ENCODE measurements at regions not wholly inside any gene's neighbourhood (a gene's known extent, or its start where the extent isn't known, plus 50 kb on each side); places are given as distances from the start of the nearest gene placed in this dataset.

- Histone ChIP-seq H3K36me3 (ENCODE audit: control insufficient read depth in 2 of 2, insufficient read depth in 2 of 2, low read length in 1 of 2) (no peaks in the 10 kb centered on the region), H3K4me1 (ENCODE audit: control insufficient read depth in 2 of 2, insufficient read depth in 2 of 2, low read length in 1 of 2) (no peaks in the 10 kb centered on the region), H3K27ac (ENCODE audit: low read depth in 2 of 2, low read length in 1 of 2) (no peak overlapping the region), H3K4me3 (ENCODE audit: low read depth in 1 of 2, low read length in 2 of 2) (no peak overlapping the region), H3K9me3 (ENCODE audit: control insufficient read depth in 2 of 2, insufficient read depth in 1 of 2, low read depth in 1 of 2, low read length in 1 of 2) (no peaks in the 10 kb centered on the region), H3K27me3 (ENCODE audit: control insufficient read depth in 1 of 2, insufficient read depth in 2 of 2, low read length in 2 of 2) (no peaks in the 10 kb centered on the region)
- WGBS, 2 donors = 65 to 67% methylated on average over 7 of the region's 7 CpGs
Observed at GRCh38 chr2:163187995-163188655, 349.6 kb upstream of the KCNH7 start.

- Histone ChIP-seq H3K4me3 (ENCODE audit: low read depth in 1 of 2, low read length in 2 of 2) (no peak overlapping the region), H3K27me3 (ENCODE audit: control insufficient read depth in 1 of 2, insufficient read depth in 2 of 2, low read length in 2 of 2) (no peaks in the 10 kb centered on the region), H3K36me3 (ENCODE audit: control insufficient read depth in 2 of 2, insufficient read depth in 2 of 2, low read length in 1 of 2) (no peaks in the 10 kb centered on the region), H3K27ac (ENCODE audit: low read depth in 2 of 2, low read length in 1 of 2) (no peak overlapping the region), H3K4me1 (ENCODE audit: control insufficient read depth in 2 of 2, insufficient read depth in 2 of 2, low read length in 1 of 2) (no peaks in the 10 kb centered on the region), H3K9me3 (ENCODE audit: control insufficient read depth in 2 of 2, insufficient read depth in 1 of 2, low read depth in 1 of 2, low read length in 1 of 2) (no peaks in the 10 kb centered on the region)
- WGBS, 2 donors = 61 to 75% methylated on average over 2 of the region's 2 CpGs
Observed at GRCh38 chr2:163187119-163187518, 348.6 kb upstream of the KCNH7 start.

GRCh38 chr2:163185160-163185559 is 346.6 kb upstream of the KCNH7 start:
- H3K4me3 ChIP-seq (ENCODE audit: low read depth in 1 of 2, low read length in 2 of 2) = no peak overlapping the region
- H3K9me3 ChIP-seq (ENCODE audit: control insufficient read depth in 2 of 2, insufficient read depth in 1 of 2, low read depth in 1 of 2, low read length in 1 of 2) = no peaks in the 10 kb centered on the region
- H3K27ac ChIP-seq (ENCODE audit: low read depth in 2 of 2, low read length in 1 of 2) = no peak overlapping the region
- H3K4me1 ChIP-seq (ENCODE audit: control insufficient read depth in 2 of 2, insufficient read depth in 2 of 2, low read length in 1 of 2) = no peaks in the 10 kb centered on the region
- no peaks in the 10 kb centered on the region for H3K27me3 ChIP-seq (ENCODE audit: control insufficient read depth in 1 of 2, insufficient read depth in 2 of 2, low read length in 2 of 2)
- 66 to 70% methylated on average over 2 of the region's 2 CpGs for WGBS, 2 donors
- H3K36me3 ChIP-seq (ENCODE audit: control insufficient read depth in 2 of 2, insufficient read depth in 2 of 2, low read length in 1 of 2) = no peaks in the 10 kb centered on the region

GRCh38 chr2:163182764-163183354 is 344.3 kb upstream of the KCNH7 start:
- Histone ChIP-seq H3K9me3 (ENCODE audit: control insufficient read depth in 2 of 2, insufficient read depth in 1 of 2, low read depth in 1 of 2, low read length in 1 of 2) (no peaks in the 10 kb centered on the region), H3K4me3 (ENCODE audit: low read depth in 1 of 2, low read length in 2 of 2) (no peak overlapping the region), H3K4me1 (ENCODE audit: control insufficient read depth in 2 of 2, insufficient read depth in 2 of 2, low read length in 1 of 2) (no peaks in the 10 kb centered on the region), H3K36me3 (ENCODE audit: control insufficient read depth in 2 of 2, insufficient read depth in 2 of 2, low read length in 1 of 2) (no peaks in the 10 kb centered on the region), H3K27me3 (ENCODE audit: control insufficient read depth in 1 of 2, insufficient read depth in 2 of 2, low read length in 2 of 2) (no peaks in the 10 kb centered on the region), H3K27ac (ENCODE audit: low read depth in 2 of 2, low read length in 1 of 2) (no peak overlapping the region)
- WGBS, 2 donors = 48 to 51% methylated on average over 2 of the region's 2 CpGs

- Histone ChIP-seq H3K36me3 (ENCODE audit: control insufficient read depth in 2 of 2, insufficient read depth in 2 of 2, low read length in 1 of 2) (no peaks in the 10 kb centered on the region), H3K4me1 (ENCODE audit: control insufficient read depth in 2 of 2, insufficient read depth in 2 of 2, low read length in 1 of 2) (no peaks in the 10 kb centered on the region), H3K27me3 (ENCODE audit: control insufficient read depth in 1 of 2, insufficient read depth in 2 of 2, low read length in 2 of 2) (no peaks in the 10 kb centered on the region), H3K27ac (ENCODE audit: low read depth in 2 of 2, low read length in 1 of 2) (no peak overlapping the region), H3K9me3 (ENCODE audit: control insufficient read depth in 2 of 2, insufficient read depth in 1 of 2, low read depth in 1 of 2, low read length in 1 of 2) (no peaks in the 10 kb centered on the region), H3K4me3 (ENCODE audit: low read depth in 1 of 2, low read length in 2 of 2) (no peak overlapping the region)
- 70 to 73% methylated on average over 3 of the region's 3 CpGs for WGBS, 2 donors
Observed at GRCh38 chr2:163177592-163177991, 339.0 kb upstream of the KCNH7 start.

GRCh38 chr2:163175294-163175693 is 336.7 kb upstream of the KCNH7 start:
- H3K27me3 ChIP-seq (ENCODE audit: control insufficient read depth in 1 of 2, insufficient read depth in 2 of 2, low read length in 2 of 2) = no peaks in the 10 kb centered on the region
- H3K36me3 ChIP-seq (ENCODE audit: control insufficient read depth in 2 of 2, insufficient read depth in 2 of 2, low read length in 1 of 2) = no peaks in the 10 kb centered on the region
- no peaks in the 10 kb centered on the region for H3K9me3 ChIP-seq (ENCODE audit: control insufficient read depth in 2 of 2, insufficient read depth in 1 of 2, low read depth in 1 of 2, low read length in 1 of 2)
- H3K4me1 ChIP-seq (ENCODE audit: control insufficient read depth in 2 of 2, insufficient read depth in 2 of 2, low read length in 1 of 2) = no peaks in the 10 kb centered on the region
- WGBS, 2 donors = 84 to 92% methylated on average over 2 of the region's 2 CpGs
- H3K27ac ChIP-seq (ENCODE audit: low read depth in 2 of 2, low read length in 1 of 2) = no peak overlapping the region
- no peak overlapping the region for H3K4me3 ChIP-seq (ENCODE audit: low read depth in 1 of 2, low read length in 2 of 2)

- no peaks in the 10 kb centered on the region for H3K27me3 ChIP-seq (ENCODE audit: control insufficient read depth in 1 of 2, insufficient read depth in 2 of 2, low read length in 2 of 2)
- H3K9me3 ChIP-seq (ENCODE audit: control insufficient read depth in 2 of 2, insufficient read depth in 1 of 2, low read depth in 1 of 2, low read length in 1 of 2) = no peaks in the 10 kb centered on the region
- WGBS, 2 donors = 55 to 59% methylated on average over 1 of the region's 1 CpG
- H3K36me3 ChIP-seq (ENCODE audit: control insufficient read depth in 2 of 2, insufficient read depth in 2 of 2, low read length in 1 of 2) = no peaks in the 10 kb centered on the region
- no peaks in the 10 kb centered on the region for H3K4me1 ChIP-seq (ENCODE audit: control insufficient read depth in 2 of 2, insufficient read depth in 2 of 2, low read length in 1 of 2)
- no peak overlapping the region for H3K4me3 ChIP-seq (ENCODE audit: low read depth in 1 of 2, low read length in 2 of 2)
- H3K27ac ChIP-seq (ENCODE audit: low read depth in 2 of 2, low read length in 1 of 2) = no peak overlapping the region
Observed at GRCh38 chr2:163173591-163173990, 335.0 kb upstream of the KCNH7 start.

- Histone ChIP-seq H3K4me3 (ENCODE audit: low read depth in 1 of 2, low read length in 2 of 2) (no peak overlapping the region), H3K4me1 (ENCODE audit: control insufficient read depth in 2 of 2, insufficient read depth in 2 of 2, low read length in 1 of 2) (no peaks in the 10 kb centered on the region)
- 61 to 65% methylated on average over 2 of the region's 2 CpGs for WGBS, 2 donors
Observed at GRCh38 chr2:163171786-163172530, 333.4 kb upstream of the KCNH7 start.

DNA sequence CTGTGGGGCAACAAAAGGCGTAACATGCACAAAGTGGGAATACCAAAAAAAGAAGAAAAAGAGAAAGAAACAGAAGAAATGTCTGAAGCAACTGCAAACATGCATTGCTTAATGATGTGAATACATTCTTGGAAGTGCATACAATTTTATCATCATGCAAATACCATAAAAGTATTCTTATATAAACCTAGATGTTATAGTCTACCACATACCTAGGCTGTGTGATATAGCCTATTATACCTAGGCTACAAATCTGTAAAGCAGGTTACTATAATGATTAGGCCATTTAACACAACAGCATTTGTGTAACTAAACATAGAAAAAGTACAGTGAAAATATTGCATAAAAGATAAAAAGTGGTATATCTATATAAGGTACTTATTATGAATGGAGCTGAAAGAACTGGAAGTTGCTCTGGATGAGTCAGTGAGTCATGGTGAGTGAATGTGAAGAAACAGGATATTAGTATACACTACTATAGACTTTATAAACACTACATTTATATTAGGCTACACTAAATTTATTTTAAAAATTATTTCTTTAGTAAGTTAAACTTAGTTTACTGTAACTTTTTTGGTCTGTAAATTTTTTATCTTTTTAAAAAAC is 319.4 kb upstream of the KCNH7 start:
- H3K27me3 ChIP-seq (ENCODE audit: control insufficient read depth in 1 of 2, insufficient read depth in 2 of 2, low read length in 2 of 2) = no peaks in the 10 kb centered on the region
- no peaks in the 10 kb centered on the region for H3K36me3 ChIP-seq (ENCODE audit: control insufficient read depth in 2 of 2, insufficient read depth in 2 of 2, low read length in 1 of 2)
- 87 to 92% methylated on average over 1 of the region's 1 CpG for WGBS, 2 donors
- no peak overlapping the region for H3K27ac ChIP-seq (ENCODE audit: low read depth in 2 of 2, low read length in 1 of 2)
- H3K4me3 ChIP-seq (ENCODE audit: low read depth in 1 of 2, low read length in 2 of 2) = no peak overlapping the region
- H3K4me1 ChIP-seq (ENCODE audit: control insufficient read depth in 2 of 2, insufficient read depth in 2 of 2, low read length in 1 of 2) = no peaks in the 10 kb centered on the region
- H3K9me3 ChIP-seq (ENCODE audit: control insufficient read depth in 2 of 2, insufficient read depth in 1 of 2, low read depth in 1 of 2, low read length in 1 of 2) = no peaks in the 10 kb centered on the region

More at GRCh38 chr2:163171786-163172530, 333.4 kb upstream of the KCNH7 start:
- Histone ChIP-seq H3K27ac (ENCODE audit: low read depth in 2 of 2, low read length in 1 of 2) (no peak overlapping the region), H3K27me3 (ENCODE audit: control insufficient read depth in 1 of 2, insufficient read depth in 2 of 2, low read length in 2 of 2) (no peaks in the 10 kb centered on the region), H3K9me3 (ENCODE audit: control insufficient read depth in 2 of 2, insufficient read depth in 1 of 2, low read depth in 1 of 2, low read length in 1 of 2) (no peaks in the 10 kb centered on the region), H3K36me3 (ENCODE audit: control insufficient read depth in 2 of 2, insufficient read depth in 2 of 2, low read length in 1 of 2) (no peaks in the 10 kb centered on the region)

All from esophagus (tissue), 2 donors.